ENCODE measurements at regions not wholly inside any gene's neighbourhood (a gene's known extent, or its start where the extent isn't known, plus 50 kb on each side); places are given as distances from the start of the nearest gene placed in this dataset.

DNA sequence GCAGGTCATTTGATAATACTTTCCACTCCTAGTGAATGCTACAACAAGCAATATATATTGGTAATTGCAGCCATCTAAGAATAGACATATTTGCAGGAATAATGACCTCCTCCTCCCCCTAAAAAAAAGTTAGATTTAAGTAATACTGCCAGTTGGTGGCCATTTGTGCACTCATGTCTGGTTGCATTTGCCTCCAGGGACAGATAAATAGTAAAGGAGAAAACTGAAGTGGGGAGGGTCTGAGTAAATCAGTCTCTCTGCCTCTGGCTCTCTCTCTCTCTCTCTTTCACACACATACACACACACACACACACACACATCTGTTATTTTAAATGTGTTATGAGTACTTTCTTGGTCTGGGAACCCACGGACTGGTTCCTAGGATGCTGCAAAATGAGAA is 125.5 kb upstream of the UQCRFS1 start:
- ChIA-PET POLR2A (no interaction called here), CTCF (no interaction called here)
- H3K4me2 ChIP-seq, result no peak overlapping the region
- no peak for DNase-seq
- H3K9me3 ChIP-seq, result no peaks in the 10 kb centered on the region
- 0% methylated on average over 1 of the region's 1 CpG for whole genome bisulfite sequencing (ENCODE audit: low lambda C conversion rate)
- H3F3A ChIP-seq (replicated peaks; ENCODE audit: insufficient read depth), result no peaks in the 10 kb centered on the region
- no peak overlapping the region for H2AFZ ChIP-seq (ENCODE audit: low read depth)
- no peak overlapping the region for H3K27ac ChIP-seq (ENCODE audit: low read depth in 2 of 2, low read length in 1 of 2)
- no peaks in the 10 kb centered on the region for H3K36me3 ChIP-seq (replicated peaks in 1 of 2; ENCODE audit: control insufficient read depth in 1 of 2, insufficient read depth in 2 of 2, low read length in 1 of 2)
- no peaks in the 10 kb centered on the region for H3K4me1 ChIP-seq (ENCODE audit: control insufficient read depth in 1 of 2, insufficient read depth in 2 of 2, low read depth in 1 of 2, low read length in 1 of 2)
- H4K20me1 ChIP-seq (ENCODE audit: insufficient read depth), result no peaks in the 10 kb centered on the region
- H3K9ac ChIP-seq, result no peak overlapping the region
- no peak for TF ChIP-seq MEF2A (IDR thresholded peaks at IDR 0.05; ENCODE audit: borderline replicate concordance, low read depth)
- no peak for TF ChIP-seq TCF12 (IDR thresholded peaks at IDR 0.05)
- no peak for TF ChIP-seq SMC3 (IDR thresholded peaks at IDR 0.05; ENCODE audit: low read depth, low read length)
- H3K4me3 ChIP-seq (ENCODE audit: low read depth in 2 of 2, low read length in 1 of 2), result no peak overlapping the region
- no peaks in the 10 kb centered on the region for H3K27me3 ChIP-seq (ENCODE audit: insufficient read depth)
- H3K9me2 ChIP-seq, result no peaks in the 10 kb centered on the region
- no peaks in the 10 kb centered on the region for H3K79me2 ChIP-seq (ENCODE audit: insufficient read depth)

DNA sequence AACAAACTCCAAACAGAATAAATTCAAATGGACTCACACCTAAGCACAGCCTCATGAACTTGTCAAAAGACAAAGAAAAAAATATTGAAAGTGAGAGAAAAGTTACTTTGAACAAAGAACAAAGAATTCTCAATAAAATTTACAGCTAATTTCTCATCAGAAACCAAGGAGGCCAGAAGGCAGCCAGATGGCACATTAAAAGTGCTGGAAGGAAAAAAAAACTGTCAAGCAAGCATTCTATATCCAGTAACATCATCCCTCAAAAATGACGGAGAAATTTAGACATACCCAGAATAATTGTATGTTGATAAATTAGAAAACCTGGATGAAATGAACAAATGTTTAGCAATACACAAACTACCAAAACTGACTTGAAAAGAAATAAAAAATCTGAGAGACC is 129.8 kb upstream of the UQCRFS1 start:
- no peak for DNase-seq

DNA sequence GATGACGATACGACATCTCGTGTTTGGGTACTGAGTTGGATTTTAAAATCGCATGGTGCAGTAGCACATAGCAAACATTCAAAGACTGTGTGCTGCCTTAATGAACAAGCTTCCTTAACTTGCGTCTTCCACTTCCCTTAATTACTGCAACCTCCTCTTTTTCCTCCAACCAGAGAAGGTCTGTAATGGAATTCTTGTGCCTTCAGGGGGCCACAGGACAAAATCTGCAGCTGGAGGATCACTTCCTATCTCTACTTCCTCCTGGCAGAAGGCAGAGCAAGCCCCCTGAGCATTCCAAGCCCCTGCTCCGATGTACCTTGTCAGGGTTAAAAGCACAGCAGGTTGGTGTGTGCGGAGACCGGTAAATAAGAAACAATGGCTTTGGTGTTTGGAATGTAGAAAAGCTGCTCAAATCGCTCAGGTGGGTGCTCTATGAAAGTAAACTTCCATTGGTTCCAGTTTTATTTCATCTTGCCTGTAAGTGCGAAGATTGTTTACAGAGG is 151.3 kb upstream of the UQCRFS1 start:
- DNase-seq, result no peak
- CTCF ChIA-PET, result no interaction called here

More for the DNA sequence above, 129.8 kb upstream of the UQCRFS1 start:
- WGBS (ENCODE audit: low lambda C conversion rate), result 0% methylated on average over 1 of the region's 1 CpG
- Histone ChIP-seq H3K9me3 (no peaks in the 10 kb centered on the region; the same call in 1 of the 2 replicates), H3K9me2 (no peaks in the 10 kb centered on the region), H3K4me3 (ENCODE audit: low read depth in 2 of 2, low read length in 1 of 2) (no peak overlapping the region), H3K79me2 (ENCODE audit: insufficient read depth) (no peaks in the 10 kb centered on the region), H3K4me2 (no peak overlapping the region), H3F3A (replicated peaks; ENCODE audit: insufficient read depth) (no peaks in the 10 kb centered on the region), H3K36me3 (replicated peaks in 1 of 2; ENCODE audit: control insufficient read depth in 1 of 2, insufficient read depth in 2 of 2, low read length in 1 of 2) (no peaks in the 10 kb centered on the region), H3K9ac (no peak overlapping the region), H3K27ac (ENCODE audit: low read depth in 2 of 2, low read length in 1 of 2) (no peak overlapping the region), H3K4me1 (ENCODE audit: control insufficient read depth in 1 of 2, insufficient read depth in 2 of 2, low read depth in 1 of 2, low read length in 1 of 2) (no peaks in the 10 kb centered on the region), H3K27me3 (ENCODE audit: insufficient read depth) (no peaks in the 10 kb centered on the region), H2AFZ (ENCODE audit: low read depth) (no peak overlapping the region), H4K20me1 (ENCODE audit: insufficient read depth) (no peaks in the 10 kb centered on the region)
- TF ChIP-seq, protein P1, sequence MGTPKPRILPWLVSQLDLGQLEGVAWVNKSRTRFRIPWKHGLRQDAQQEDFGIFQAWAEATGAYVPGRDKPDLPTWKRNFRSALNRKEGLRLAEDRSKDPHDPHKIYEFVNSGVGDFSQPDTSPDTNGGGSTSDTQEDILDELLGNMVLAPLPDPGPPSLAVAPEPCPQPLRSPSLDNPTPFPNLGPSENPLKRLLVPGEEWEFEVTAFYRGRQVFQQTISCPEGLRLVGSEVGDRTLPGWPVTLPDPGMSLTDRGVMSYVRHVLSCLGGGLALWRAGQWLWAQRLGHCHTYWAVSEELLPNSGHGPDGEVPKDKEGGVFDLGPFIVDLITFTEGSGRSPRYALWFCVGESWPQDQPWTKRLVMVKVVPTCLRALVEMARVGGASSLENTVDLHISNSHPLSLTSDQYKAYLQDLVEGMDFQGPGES (IDR thresholded peaks at IDR 0.05; ENCODE audit: low read depth, low read length), result no peak
- TF ChIP-seq, protein P2, sequence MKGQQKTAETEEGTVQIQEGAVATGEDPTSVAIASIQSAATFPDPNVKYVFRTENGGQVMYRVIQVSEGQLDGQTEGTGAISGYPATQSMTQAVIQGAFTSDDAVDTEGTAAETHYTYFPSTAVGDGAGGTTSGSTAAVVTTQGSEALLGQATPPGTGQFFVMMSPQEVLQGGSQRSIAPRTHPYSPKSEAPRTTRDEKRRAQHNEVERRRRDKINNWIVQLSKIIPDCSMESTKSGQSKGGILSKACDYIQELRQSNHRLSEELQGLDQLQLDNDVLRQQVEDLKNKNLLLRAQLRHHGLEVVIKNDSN (IDR thresholded peaks at IDR 0.05; ENCODE audit: borderline replicate concordance, low read depth), result no peak
- TF ChIP-seq FOXJ3 (CRISPR knock-in tag; IDR thresholded peaks at IDR 0.05) (no peak), RAD21 (IDR thresholded peaks at IDR 0.05; ENCODE audit: low read length) (no peak), FOXM1 (IDR thresholded peaks at IDR 0.05; ENCODE audit: low read depth) (no peak), RFX5 (IDR thresholded peaks at IDR 0.05; ENCODE audit: low read length) (no peak)
- ChIA-PET CTCF (no interaction called here), POLR2A (no interaction called here)

More for the DNA sequence above, 151.3 kb upstream of the UQCRFS1 start:
- peaks cover 22% of the 10 kb centered on the region; the same call in 1 of the 2 replicates for H3K27me3 ChIP-seq (ENCODE audit: insufficient read depth)
- no peaks in the 10 kb centered on the region for H3K9me3 ChIP-seq
- no peaks in the 10 kb centered on the region for H3K9me2 ChIP-seq
- WGBS (ENCODE audit: low lambda C conversion rate), result 7% methylated on average over 10 of the region's 10 CpGs
- no peak overlapping the region for H3K27ac ChIP-seq (ENCODE audit: low read depth in 2 of 2, low read length in 1 of 2)
- no peaks in the 10 kb centered on the region for H3K36me3 ChIP-seq (replicated peaks in 1 of 2; ENCODE audit: control insufficient read depth in 1 of 2, insufficient read depth in 2 of 2, low read length in 1 of 2)
- H3K79me2 ChIP-seq (ENCODE audit: insufficient read depth), result no peaks in the 10 kb centered on the region
- no peaks in the 10 kb centered on the region for H3K4me1 ChIP-seq (ENCODE audit: control insufficient read depth in 1 of 2, insufficient read depth in 2 of 2, low read depth in 1 of 2, low read length in 1 of 2)
- no peaks in the 10 kb centered on the region for H4K20me1 ChIP-seq (ENCODE audit: insufficient read depth)
- no peak overlapping the region for H3K9ac ChIP-seq
- TF ChIP-seq MEF2A (IDR thresholded peaks at IDR 0.05; ENCODE audit: borderline replicate concordance, low read depth), result no peak
- no peak for TF ChIP-seq RAD21 (IDR thresholded peaks at IDR 0.05; ENCODE audit: low read length)
- TF ChIP-seq JUND (IDR thresholded peaks at IDR 0.05), result no peak
- no peak for TF ChIP-seq FOXM1 (IDR thresholded peaks at IDR 0.05; ENCODE audit: low read depth)
- TF ChIP-seq RXRA (IDR thresholded peaks at IDR 0.05; ENCODE audit: borderline replicate concordance, low read depth), result no peak
- TF ChIP-seq, protein P3, sequence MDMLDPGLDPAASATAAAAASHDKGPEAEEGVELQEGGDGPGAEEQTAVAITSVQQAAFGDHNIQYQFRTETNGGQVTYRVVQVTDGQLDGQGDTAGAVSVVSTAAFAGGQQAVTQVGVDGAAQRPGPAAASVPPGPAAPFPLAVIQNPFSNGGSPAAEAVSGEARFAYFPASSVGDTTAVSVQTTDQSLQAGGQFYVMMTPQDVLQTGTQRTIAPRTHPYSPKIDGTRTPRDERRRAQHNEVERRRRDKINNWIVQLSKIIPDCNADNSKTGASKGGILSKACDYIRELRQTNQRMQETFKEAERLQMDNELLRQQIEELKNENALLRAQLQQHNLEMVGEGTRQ (IDR thresholded peaks at IDR 0.05; ENCODE audit: borderline replicate concordance, low read depth, low read length), result no peak
- TF ChIP-seq TEAD4 (IDR thresholded peaks at IDR 0.05; ENCODE audit: borderline replicate concordance, insufficient read depth), result no peak
- no peak for TF ChIP-seq EP300 (IDR thresholded peaks at IDR 0.05; ENCODE audit: borderline replicate concordance in 1 of 2, low read depth in 1 of 2, low read length in 1 of 2)
- no peak for TF ChIP-seq RFX5 (IDR thresholded peaks at IDR 0.05; ENCODE audit: low read length)
- no peak for TF ChIP-seq YY1 (IDR thresholded peaks at IDR 0.05; ENCODE audit: low read depth)
- TF ChIP-seq POLR2AphosphoS5 (IDR thresholded peaks at IDR 0.05; ENCODE audit: low read depth, low read length), result no peak
- TF ChIP-seq, protein P4, sequence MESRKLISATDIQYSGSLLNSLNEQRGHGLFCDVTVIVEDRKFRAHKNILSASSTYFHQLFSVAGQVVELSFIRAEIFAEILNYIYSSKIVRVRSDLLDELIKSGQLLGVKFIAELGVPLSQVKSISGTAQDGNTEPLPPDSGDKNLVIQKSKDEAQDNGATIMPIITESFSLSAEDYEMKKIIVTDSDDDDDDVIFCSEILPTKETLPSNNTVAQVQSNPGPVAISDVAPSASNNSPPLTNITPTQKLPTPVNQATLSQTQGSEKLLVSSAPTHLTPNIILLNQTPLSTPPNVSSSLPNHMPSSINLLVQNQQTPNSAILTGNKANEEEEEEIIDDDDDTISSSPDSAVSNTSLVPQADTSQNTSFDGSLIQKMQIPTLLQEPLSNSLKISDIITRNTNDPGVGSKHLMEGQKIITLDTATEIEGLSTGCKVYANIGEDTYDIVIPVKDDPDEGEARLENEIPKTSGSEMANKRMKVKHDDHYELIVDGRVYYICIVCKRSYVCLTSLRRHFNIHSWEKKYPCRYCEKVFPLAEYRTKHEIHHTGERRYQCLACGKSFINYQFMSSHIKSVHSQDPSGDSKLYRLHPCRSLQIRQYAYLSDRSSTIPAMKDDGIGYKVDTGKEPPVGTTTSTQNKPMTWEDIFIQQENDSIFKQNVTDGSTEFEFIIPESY (IDR thresholded peaks at IDR 0.05; ENCODE audit: borderline replicate concordance, low read depth), result no peak
- no peak for TF ChIP-seq NFIC (IDR thresholded peaks at IDR 0.05; ENCODE audit: borderline replicate concordance)
- H2AFZ ChIP-seq (ENCODE audit: low read depth), result no peak overlapping the region
- no peak overlapping the region for H3K4me3 ChIP-seq (ENCODE audit: low read depth in 2 of 2, low read length in 1 of 2)
- H3F3A ChIP-seq (replicated peaks; ENCODE audit: insufficient read depth), result no peaks in the 10 kb centered on the region
- POLR2A ChIA-PET, result no interaction called here
- H3K4me2 ChIP-seq, result no peak overlapping the region

Measured in SK-N-SH (cell line).